ENCODE measurements at regions not wholly inside any gene's neighbourhood (a gene's known extent, or its start where the extent isn't known, plus 50 kb on each side); places are given as distances from the start of the nearest gene placed in this dataset.

DNA sequence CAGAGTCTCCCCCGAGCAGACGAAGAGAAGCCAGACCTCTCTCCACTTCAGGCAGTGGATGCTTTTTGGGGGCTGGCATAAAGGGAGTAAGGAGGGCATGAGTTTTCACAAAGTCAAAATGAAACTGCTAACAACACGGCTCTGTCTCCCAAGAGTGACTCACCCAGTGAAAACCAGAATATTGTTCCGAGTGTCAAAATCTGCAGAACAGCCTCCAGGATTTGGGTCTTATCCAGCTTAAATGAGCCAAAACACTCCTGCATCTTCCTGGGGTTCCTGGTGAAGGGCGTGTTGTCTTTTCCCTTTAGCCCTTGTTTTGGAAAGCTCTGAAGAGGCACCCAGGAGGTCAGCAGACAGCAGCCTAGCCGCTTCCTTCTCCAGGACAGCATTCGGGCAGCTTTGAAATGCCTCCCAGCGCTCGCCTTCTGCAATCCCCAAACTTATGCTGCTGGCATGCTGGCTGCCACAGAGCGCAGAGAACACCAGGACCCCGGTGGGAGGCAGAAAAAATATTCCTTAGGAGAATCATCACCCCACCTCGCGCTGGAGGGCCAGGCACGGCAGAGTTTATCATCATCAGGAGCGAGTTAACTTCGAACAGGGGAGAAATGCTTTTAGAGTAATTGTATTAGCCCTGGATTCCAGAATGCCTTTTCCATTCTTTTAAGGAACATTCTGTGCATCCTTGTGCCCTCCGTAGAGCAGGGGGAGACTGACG is 117.7 kb upstream of the NCOR2 start:
- H3K36me3 ChIP-seq (ENCODE audit: control insufficient read depth in 2 of 2, insufficient read depth in 2 of 2, low read length in 1 of 2) = no peaks in the 10 kb centered on the region
- peaks cover 0 to 7% of the 10 kb centered on the region in 2 donors for H3K9me3 ChIP-seq (ENCODE audit: control insufficient read depth in 2 of 2, insufficient read depth in 1 of 2, low read length in 1 of 2)
- 91% methylated on average over 18 of the region's 18 CpGs for WGBS
- H3K27ac ChIP-seq (ENCODE audit: low read depth in 1 of 2, low read length in 1 of 2) = peak overlapping the region in 1 of 2 donors; percentile 19
- DNase-seq (ENCODE audit: low read depth in 6 of 9, low spot score in 9 of 9) = no peak
- H3K27me3 ChIP-seq (ENCODE audit: control insufficient read depth in 2 of 2, insufficient read depth in 1 of 2, low read length in 1 of 2) = peaks cover 0 to 2% of the 10 kb centered on the region in 2 donors
- peaks cover 12 to 56% of the 10 kb centered on the region in 2 donors for H3K4me1 ChIP-seq (ENCODE audit: control insufficient read depth in 2 of 2, insufficient read depth in 2 of 2, low read length in 2 of 2)
- no peak overlapping the region for H3K4me3 ChIP-seq (ENCODE audit: low read length in 2 of 2)

GRCh38 chr12:124684496-124684895 is 117.1 kb upstream of the NCOR2 start:
- no peak for DNase-seq (ENCODE audit: low read depth in 6 of 9, low spot score in 9 of 9)
- 87% methylated on average over 7 of the region's 7 CpGs for WGBS
- peaks cover 0 to 7% of the 10 kb centered on the region in 2 donors for H3K9me3 ChIP-seq (ENCODE audit: control insufficient read depth in 2 of 2, insufficient read depth in 1 of 2, low read length in 1 of 2)
- H3K4me1 ChIP-seq (ENCODE audit: control insufficient read depth in 2 of 2, insufficient read depth in 2 of 2, low read length in 2 of 2) = peaks cover 12 to 55% of the 10 kb centered on the region in 2 donors
- H3K4me3 ChIP-seq (ENCODE audit: low read length in 2 of 2) = no peak overlapping the region
- peak overlapping the region in 1 of 2 donors; percentile 19 for H3K27ac ChIP-seq (ENCODE audit: low read depth in 1 of 2, low read length in 1 of 2)
- H3K27me3 ChIP-seq (ENCODE audit: control insufficient read depth in 2 of 2, insufficient read depth in 1 of 2, low read length in 1 of 2) = peaks cover 0 to 4% of the 10 kb centered on the region in 2 donors
- H3K36me3 ChIP-seq (ENCODE audit: control insufficient read depth in 2 of 2, insufficient read depth in 2 of 2, low read length in 1 of 2) = no peaks in the 10 kb centered on the region

GRCh38 chr12:124683152-124684124 is 116.0 kb upstream of the NCOR2 start:
- peaks cover 0 to 7% of the 10 kb centered on the region in 2 donors for H3K9me3 ChIP-seq (ENCODE audit: control insufficient read depth in 2 of 2, insufficient read depth in 1 of 2, low read length in 1 of 2)
- no peak overlapping the region for H3K27ac ChIP-seq (ENCODE audit: low read depth in 1 of 2, low read length in 1 of 2)
- peaks cover 0 to 4% of the 10 kb centered on the region in 2 donors for H3K27me3 ChIP-seq (ENCODE audit: control insufficient read depth in 2 of 2, insufficient read depth in 1 of 2, low read length in 1 of 2)
- WGBS = 86% methylated on average over 16 of the region's 16 CpGs
- H3K4me1 ChIP-seq (ENCODE audit: control insufficient read depth in 2 of 2, insufficient read depth in 2 of 2, low read length in 2 of 2) = peaks cover 8 to 55% of the 10 kb centered on the region in 2 donors
- no peak for DNase-seq (ENCODE audit: low read depth in 6 of 9, low spot score in 9 of 9)
- no peaks in the 10 kb centered on the region for H3K36me3 ChIP-seq (ENCODE audit: control insufficient read depth in 2 of 2, insufficient read depth in 2 of 2, low read length in 1 of 2)
- H3K4me3 ChIP-seq (ENCODE audit: low read length in 2 of 2) = no peak overlapping the region

DNA sequence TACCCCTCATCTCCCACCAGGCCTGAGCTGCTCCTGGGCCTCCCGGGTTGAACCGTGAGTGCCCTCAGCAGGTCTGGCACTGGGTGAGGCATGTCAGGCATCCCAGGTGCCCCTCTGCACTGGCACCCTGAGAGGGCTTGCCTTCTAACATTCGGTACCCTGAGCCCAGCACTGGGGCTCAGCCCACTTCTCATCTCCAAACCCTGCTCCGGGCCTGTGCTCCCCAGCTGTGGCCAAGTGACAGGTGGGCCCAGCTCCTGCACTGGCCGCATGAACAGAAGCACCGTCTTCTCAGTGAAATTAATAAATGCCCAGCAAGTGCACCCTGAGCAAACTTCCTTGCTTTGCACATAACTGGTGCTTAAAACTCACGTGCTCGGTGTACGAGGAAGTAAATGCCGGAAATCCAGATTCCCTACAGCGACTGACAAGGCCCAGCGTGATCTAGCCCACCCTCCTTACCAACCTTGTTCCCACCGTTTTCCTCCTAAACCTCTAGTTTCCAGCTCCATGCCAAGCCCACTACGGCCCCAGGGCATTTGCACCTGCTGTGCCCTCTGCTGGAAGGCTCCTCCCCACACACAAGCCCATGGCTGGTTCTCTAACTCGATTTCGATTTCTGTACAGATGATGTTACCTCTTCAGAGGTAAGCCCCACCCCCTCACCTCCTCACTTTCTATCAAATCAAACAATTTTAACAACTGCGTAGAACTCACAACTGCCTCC is 115.2 kb upstream of the NCOR2 start:
- peaks cover 0 to 4% of the 10 kb centered on the region in 2 donors for H3K27me3 ChIP-seq (ENCODE audit: control insufficient read depth in 2 of 2, insufficient read depth in 1 of 2, low read length in 1 of 2)
- H3K4me3 ChIP-seq (ENCODE audit: low read length in 2 of 2) = no peak overlapping the region
- H3K36me3 ChIP-seq (ENCODE audit: control insufficient read depth in 2 of 2, insufficient read depth in 2 of 2, low read length in 1 of 2) = no peaks in the 10 kb centered on the region
- DNase-seq (ENCODE audit: low read depth in 6 of 9, low spot score in 9 of 9) = no peak
- H3K4me1 ChIP-seq (ENCODE audit: control insufficient read depth in 2 of 2, insufficient read depth in 2 of 2, low read length in 2 of 2) = peaks cover 0 to 48% of the 10 kb centered on the region in 2 donors
- peak overlapping the region in 1 of 2 donors; percentile 4 for H3K27ac ChIP-seq (ENCODE audit: low read depth in 1 of 2, low read length in 1 of 2)
- WGBS = 93% methylated on average over 17 of the region's 17 CpGs
- H3K9me3 ChIP-seq (ENCODE audit: control insufficient read depth in 2 of 2, insufficient read depth in 1 of 2, low read length in 1 of 2) = peaks cover 0 to 7% of the 10 kb centered on the region in 2 donors

GRCh38 chr12:124681779-124682391 is 114.5 kb upstream of the NCOR2 start:
- WGBS = 87% methylated on average over 16 of the region's 16 CpGs

GRCh38 chr12:124680863-124681778 is 113.7 kb upstream of the NCOR2 start:
- peaks cover 0 to 42% of the 10 kb centered on the region in 2 donors for H3K4me1 ChIP-seq (ENCODE audit: control insufficient read depth in 2 of 2, insufficient read depth in 2 of 2, low read length in 2 of 2)
- no peaks in the 10 kb centered on the region for H3K36me3 ChIP-seq (ENCODE audit: control insufficient read depth in 2 of 2, insufficient read depth in 2 of 2, low read length in 1 of 2)
- peaks cover 0 to 4% of the 10 kb centered on the region in 2 donors for H3K27me3 ChIP-seq (ENCODE audit: control insufficient read depth in 2 of 2, insufficient read depth in 1 of 2, low read length in 1 of 2)
- 72% methylated on average over 21 of the region's 21 CpGs for WGBS
- DNase-seq (ENCODE audit: low read depth in 6 of 9, low spot score in 9 of 9) = no peak
- H3K27ac ChIP-seq (ENCODE audit: low read depth in 1 of 2, low read length in 1 of 2) = peak overlapping the region in 1 of 2 donors; percentile 30
- H3K4me3 ChIP-seq (ENCODE audit: low read length in 2 of 2) = no peak overlapping the region
- H3K9me3 ChIP-seq (ENCODE audit: control insufficient read depth in 2 of 2, insufficient read depth in 1 of 2, low read length in 1 of 2) = peaks cover 0 to 7% of the 10 kb centered on the region in 2 donors

More at GRCh38 chr12:124681779-124682391, 114.5 kb upstream of the NCOR2 start:
- no peak overlapping the region for H3K4me3 ChIP-seq (ENCODE audit: low read length in 2 of 2)
- H3K27me3 ChIP-seq (ENCODE audit: control insufficient read depth in 2 of 2, insufficient read depth in 1 of 2, low read length in 1 of 2) = peaks cover 0 to 4% of the 10 kb centered on the region in 2 donors
- H3K4me1 ChIP-seq (ENCODE audit: control insufficient read depth in 2 of 2, insufficient read depth in 2 of 2, low read length in 2 of 2) = peaks cover 0 to 41% of the 10 kb centered on the region in 2 donors
- H3K9me3 ChIP-seq (ENCODE audit: control insufficient read depth in 2 of 2, insufficient read depth in 1 of 2, low read length in 1 of 2) = peaks cover 0 to 7% of the 10 kb centered on the region in 2 donors
- H3K36me3 ChIP-seq (ENCODE audit: control insufficient read depth in 2 of 2, insufficient read depth in 2 of 2, low read length in 1 of 2) = no peaks in the 10 kb centered on the region
- no peak for DNase-seq (ENCODE audit: low read depth in 6 of 9, low spot score in 9 of 9)
- H3K27ac ChIP-seq (ENCODE audit: low read depth in 1 of 2, low read length in 1 of 2) = peak overlapping the region in 1 of 2 donors; percentile 30

GRCh38 chr12:124679533-124680371 is 112.3 kb upstream of the NCOR2 start:
- DNase-seq (ENCODE audit: low read depth in 6 of 9, low spot score in 9 of 9) = no peak
- no peaks in the 10 kb centered on the region for H3K36me3 ChIP-seq (ENCODE audit: control insufficient read depth in 2 of 2, insufficient read depth in 2 of 2, low read length in 1 of 2)
- H3K4me3 ChIP-seq (ENCODE audit: low read length in 2 of 2) = no peak overlapping the region
- peaks cover 0 to 34% of the 10 kb centered on the region in 2 donors for H3K4me1 ChIP-seq (ENCODE audit: control insufficient read depth in 2 of 2, insufficient read depth in 2 of 2, low read length in 2 of 2)
- WGBS = 97% methylated on average over 17 of the region's 17 CpGs
- no peak overlapping the region for H3K27ac ChIP-seq (ENCODE audit: low read depth in 1 of 2, low read length in 1 of 2)
- H3K9me3 ChIP-seq (ENCODE audit: control insufficient read depth in 2 of 2, insufficient read depth in 1 of 2, low read length in 1 of 2) = peaks cover 0 to 7% of the 10 kb centered on the region in 2 donors
- H3K27me3 ChIP-seq (ENCODE audit: control insufficient read depth in 2 of 2, insufficient read depth in 1 of 2, low read length in 1 of 2) = peaks cover 0 to 4% of the 10 kb centered on the region in 2 donors

All from thymus (tissue), 11 donors.